HAP-1 (cell line): ENCODE measurements at regions not wholly inside any gene's neighbourhood (a gene's known extent, or its start where the extent isn't known, plus 50 kb on each side); places are given as distances from the start of the nearest gene placed in this dataset.

Experiments
- DNase-seq, 2 experiments: peaks; one replicate each; pipeline ENCODE4 v3.0.0-alpha.2; 2016 to 2020; ENCODE audit warnings: low spot score in 2 of 2
- H3K27me3 ChIP-seq: fragments of 250-450 bp; sonication (Bioruptor Pico); 2 replicates; pipeline ENCODE4 v1.5.1; 2020; ENCODE audit warnings: low read depth, mild to moderate bottlenecking, moderate library complexity
- H3K36me3 ChIP-seq: fragments of 250-450 bp; sonication (Bioruptor Pico); replicated peaks from 2 replicates; pipeline ENCODE4 v1.5.1; 2020; ENCODE audit warnings: mild to moderate bottlenecking
- H3K4me1 ChIP-seq: fragments of 250-450 bp; sonication (Bioruptor Pico); 2 replicates; pipeline ENCODE4 v1.5.1; 2020; ENCODE audit warnings: mild to moderate bottlenecking
- H3K4me3 ChIP-seq: fragments of 250-450 bp; sonication (Bioruptor Pico); 2 replicates; pipeline ENCODE4 v1.5.1; 2020; ENCODE audit warnings: mild to moderate bottlenecking, moderate library complexity
- H3K9me3 ChIP-seq: fragments of 250-450 bp; sonication (Bioruptor Pico); 2 replicates; pipeline ENCODE4 v1.5.1; 2020; ENCODE audit warnings: mild to moderate bottlenecking, moderate library complexity
- in situ Hi-C: fragments of 300-500 bp; cut with MboI; formaldehyde crosslinking; loops from 3 replicates; pipeline ENCODE4 v1.14.3; 2020; ENCODE audit warnings: low sequenced_read_pairs, inconsistent platforms, mixed read lengths

GRCh38 chr2:60633615-60634014, 80.2 kb upstream of the BCL11A start:
- no peaks in the 10 kb centered on the region for H3K36me3 ChIP-seq
- no peak for DNase-seq
- H3K27me3 ChIP-seq: peaks cover 24% of the 10 kb centered on the region
- in situ Hi-C loops: no loop called here
- H3K4me1 ChIP-seq: peaks cover 6% of the 10 kb centered on the region
- H3K9me3 ChIP-seq: peaks cover 5% of the 10 kb centered on the region; the same call in 1 of the 2 replicates
- H3K4me3 ChIP-seq: no peak overlapping the region

GRCh38 chr2:60634438-60634837, 81.0 kb upstream of the BCL11A start:
- H3K27me3 ChIP-seq: peaks cover 22% of the 10 kb centered on the region
- in situ Hi-C loops: no loop called here
- DNase-seq: no peak
- no peak overlapping the region for H3K4me3 ChIP-seq
- no peaks in the 10 kb centered on the region for H3K36me3 ChIP-seq
- H3K9me3 ChIP-seq: peaks cover 5% of the 10 kb centered on the region; the same call in 1 of the 2 replicates
- H3K4me1 ChIP-seq: no peaks in the 10 kb centered on the region

- in situ Hi-C loops: no loop called here
- DNase-seq: peak; percentile 18 to 71
- no peaks in the 10 kb centered on the region for H3K36me3 ChIP-seq
- peaks cover 8% of the 10 kb centered on the region; the same call in 1 of the 2 replicates for H3K27me3 ChIP-seq
- H3K9me3 ChIP-seq: no peaks in the 10 kb centered on the region
- peaks cover 2% of the 10 kb centered on the region; the same call in 1 of the 2 replicates for H3K4me1 ChIP-seq
- H3K4me3 ChIP-seq: no peak overlapping the region
Measured at GRCh38 chr2:60641811-60642788, 88.6 kb upstream of the BCL11A start.

GRCh38 chr2:60643747-60644146, 90.3 kb upstream of the BCL11A start:
- no peaks in the 10 kb centered on the region for H3K9me3 ChIP-seq
- no peak overlapping the region for H3K4me3 ChIP-seq
- H3K27me3 ChIP-seq: peaks cover 11% of the 10 kb centered on the region
- no peaks in the 10 kb centered on the region for H3K36me3 ChIP-seq
- peaks cover 6% of the 10 kb centered on the region for H3K4me1 ChIP-seq
- in situ Hi-C loops: no loop called here
- DNase-seq: no peak

- Histone ChIP-seq H3K36me3 (no peaks in the 10 kb centered on the region), H3K4me3 (no peak overlapping the region), H3K4me1 (peaks cover 13% of the 10 kb centered on the region), H3K9me3 (no peaks in the 10 kb centered on the region), H3K27me3 (peaks cover 6% of the 10 kb centered on the region; the same call in 1 of the 2 replicates)
- in situ Hi-C loops: no loop called here
- no peak for DNase-seq
Measured at GRCh38 chr2:60644951-60645350, 91.5 kb upstream of the BCL11A start.

GRCh38 chr2:60648191-60648590, 94.7 kb upstream of the BCL11A start:
- no peak overlapping the region for H3K4me3 ChIP-seq
- no peaks in the 10 kb centered on the region for H3K9me3 ChIP-seq
- peaks cover 11% of the 10 kb centered on the region for H3K4me1 ChIP-seq
- H3K27me3 ChIP-seq: peaks cover 3% of the 10 kb centered on the region; the same call in 1 of the 2 replicates
- no peak for DNase-seq
- no peaks in the 10 kb centered on the region for H3K36me3 ChIP-seq
- in situ Hi-C loops: no loop called here

GRCh38 chr2:60649721-60650120, 96.3 kb upstream of the BCL11A start:
- H3K4me1 ChIP-seq: peaks cover 11% of the 10 kb centered on the region
- no peak for DNase-seq
- in situ Hi-C loops: no loop called here
- no peaks in the 10 kb centered on the region for H3K9me3 ChIP-seq
- no peaks in the 10 kb centered on the region for H3K36me3 ChIP-seq
- no peak overlapping the region for H3K4me3 ChIP-seq
- peaks cover 11% of the 10 kb centered on the region for H3K27me3 ChIP-seq

DNA sequence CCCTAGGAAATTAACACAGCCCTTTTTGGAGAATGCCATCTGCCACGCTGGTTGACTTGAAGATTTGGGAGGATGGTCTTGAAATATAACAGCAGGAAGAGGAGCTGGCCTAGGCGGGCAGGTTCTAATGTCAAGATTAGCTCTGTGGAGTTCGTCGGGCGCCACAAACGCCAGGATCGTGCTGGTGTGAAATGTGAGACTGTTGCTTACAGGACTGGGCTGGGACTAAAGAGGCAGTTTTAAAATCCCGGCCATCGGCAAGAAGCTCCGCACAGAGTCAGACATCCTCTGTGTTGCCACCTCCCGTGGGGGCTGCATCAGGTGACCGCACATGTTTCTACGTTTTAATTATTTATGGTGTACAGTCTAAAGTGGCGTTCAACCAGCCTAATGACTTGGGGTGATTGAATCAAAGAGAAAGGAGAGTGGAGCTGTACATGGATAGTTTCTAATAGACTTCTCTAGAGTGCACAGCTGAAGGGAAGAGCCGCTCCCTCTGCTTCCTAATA, 99.4 kb upstream of the BCL11A start:
- no peaks in the 10 kb centered on the region for H3K9me3 ChIP-seq
- no peaks in the 10 kb centered on the region for H3K36me3 ChIP-seq
- H3K4me3 ChIP-seq: no peak overlapping the region
- in situ Hi-C loops: no loop called here
- peaks cover 11% of the 10 kb centered on the region for H3K27me3 ChIP-seq
- DNase-seq: no peak
- H3K4me1 ChIP-seq: peaks cover 11% of the 10 kb centered on the region

- Histone ChIP-seq H3K36me3 (no peaks in the 10 kb centered on the region), H3K4me1 (no peaks in the 10 kb centered on the region), H3K27me3 (peaks cover 9% of the 10 kb centered on the region; the same call in 1 of the 2 replicates), H3K4me3 (no peak overlapping the region), H3K9me3 (no peaks in the 10 kb centered on the region)
- in situ Hi-C loops: no loop called here
- DNase-seq: no peak
Measured at GRCh38 chr2:60657673-60658072, 98.4 kb upstream of the PAPOLG start.

- in situ Hi-C loops: no loop called here
- no peak for DNase-seq
- H3K36me3 ChIP-seq: no peaks in the 10 kb centered on the region
Measured at GRCh38 chr2:60659026-60659425, 97.0 kb upstream of the PAPOLG start.

GRCh38 chr2:60661073-60661738, 94.9 kb upstream of the PAPOLG start:
- Histone ChIP-seq H3K36me3 (no peaks in the 10 kb centered on the region), H3K4me3 (no peak overlapping the region), H3K27me3 (peaks cover 7% of the 10 kb centered on the region; the same call in 1 of the 2 replicates), H3K4me1 (no peaks in the 10 kb centered on the region), H3K9me3 (no peaks in the 10 kb centered on the region; the same call in 1 of the 2 replicates)
- in situ Hi-C loops: no loop called here
- DNase-seq: no peak

More at GRCh38 chr2:60659026-60659425, 97.0 kb upstream of the PAPOLG start:
- H3K27me3 ChIP-seq: peaks cover 14% of the 10 kb centered on the region; the same call in 1 of the 2 replicates
- H3K4me1 ChIP-seq: no peaks in the 10 kb centered on the region
- no peaks in the 10 kb centered on the region; the same call in 1 of the 2 replicates for H3K9me3 ChIP-seq
- H3K4me3 ChIP-seq: no peak overlapping the region

DNA sequence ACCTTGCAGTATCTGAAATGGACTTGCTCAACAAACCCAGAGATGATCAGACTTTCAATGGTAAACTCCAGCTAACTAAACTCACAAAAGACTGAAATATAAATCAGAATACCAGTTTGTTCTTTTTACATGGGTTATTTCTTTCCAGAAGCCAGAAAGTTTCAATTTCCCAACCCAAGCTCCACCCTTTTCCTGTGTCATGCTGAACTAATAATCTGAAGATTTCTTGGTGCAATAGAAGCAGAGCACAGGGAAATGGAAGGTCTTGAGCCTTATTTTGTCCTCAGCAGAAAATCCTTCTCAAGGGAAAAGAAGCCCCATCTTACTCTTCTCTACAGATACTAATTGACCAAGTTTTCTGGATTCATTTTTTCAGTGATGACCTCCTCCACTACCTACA, 93.3 kb upstream of the PAPOLG start:
- Histone ChIP-seq H3K4me1 (no peaks in the 10 kb centered on the region), H3K4me3 (no peak overlapping the region), H3K9me3 (no peaks in the 10 kb centered on the region; the same call in 1 of the 2 replicates), H3K27me3 (peaks cover 7% of the 10 kb centered on the region; the same call in 1 of the 2 replicates), H3K36me3 (no peaks in the 10 kb centered on the region)
- in situ Hi-C loops: no loop called here
- no peak for DNase-seq

DNA sequence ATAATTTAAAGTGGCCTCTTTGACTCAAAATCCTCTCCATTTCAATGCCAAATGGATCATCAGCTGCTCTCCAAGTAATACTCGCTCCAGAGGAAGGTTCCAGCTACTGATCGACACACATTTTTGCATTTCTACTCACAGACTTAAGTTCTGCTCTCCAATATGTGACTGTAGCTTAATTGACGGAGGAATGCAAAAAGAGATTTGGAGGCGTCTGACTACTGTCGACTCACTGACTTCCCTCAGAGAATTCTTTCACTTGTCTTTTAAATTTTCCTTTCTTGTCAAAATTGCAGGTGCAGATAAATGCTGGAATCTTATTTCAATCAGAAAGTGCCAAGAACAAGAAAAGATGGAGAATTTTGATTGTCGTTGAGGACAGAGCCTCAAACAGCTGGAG, 84.1 kb upstream of the PAPOLG start:
- no peak for DNase-seq
- Histone ChIP-seq H3K4me1 (no peaks in the 10 kb centered on the region), H3K36me3 (no peaks in the 10 kb centered on the region), H3K27me3 (peaks cover 8% of the 10 kb centered on the region), H3K4me3 (no peak overlapping the region), H3K9me3 (no peaks in the 10 kb centered on the region)
- in situ Hi-C loops: no loop called here
